Parathyroid adenoma (tissue), 2 donors: ENCODE measurements at regions not wholly inside any gene's neighbourhood (a gene's known extent, or its start where the extent isn't known, plus 50 kb on each side); places are given as distances from the start of the nearest gene placed in this dataset.

Experiments used
- H2AFZ ChIP-seq: fragments of 300-600 bp; sonication (generic); one replicate; pipeline ENCODE4 v1.7.0; 2017; ENCODE audit warnings: antibody characterized with exemption, mild to moderate bottlenecking
- H3K27ac ChIP-seq: fragments of 300-600 bp; sonication (generic); one replicate; pipeline ENCODE4 v1.7.0; 2017
- H3K27me3 ChIP-seq: fragments of 300-600 bp; sonication (generic); one replicate; pipeline ENCODE4 v1.7.0; 2017; ENCODE audit warnings: low read length; ENCODE audit not compliant: control insufficient read depth, insufficient read depth
- H3K36me3 ChIP-seq: fragments of 300-600 bp; sonication (generic); one replicate; pipeline ENCODE4 v1.7.0; 2017; ENCODE audit warnings: low read length; ENCODE audit not compliant: control insufficient read depth, insufficient read depth
- H3K4me1 ChIP-seq: fragments of 300-600 bp; sonication (generic); one replicate; pipeline ENCODE4 v1.7.0; 2017; ENCODE audit warnings: control low read depth
- H3K4me2 ChIP-seq: fragments of 300-600 bp; sonication (generic); one replicate; pipeline ENCODE4 v1.7.0; 2017; ENCODE audit warnings: low read length
- H3K4me3 ChIP-seq: fragments of 300-600 bp; sonication (generic); one replicate; pipeline ENCODE4 v1.7.0; 2017; ENCODE audit warnings: low read depth, low read length
- H3K79me2 ChIP-seq: fragments of 300-600 bp; sonication (generic); one replicate; pipeline ENCODE4 v1.7.0; 2017; ENCODE audit warnings: control low read depth
- H3K9ac ChIP-seq: fragments of 300-600 bp; sonication (generic); one replicate; pipeline ENCODE4 v1.7.0; 2017; ENCODE audit warnings: mild to moderate bottlenecking
- H3K9me3 ChIP-seq: fragments of 300-600 bp; sonication (generic); one replicate; pipeline ENCODE4 v1.7.0; 2017; ENCODE audit warnings: low read length; ENCODE audit not compliant: control insufficient read depth
- TF ChIP-seq, protein P1 (sequence below): fragments of 300-600 bp; sonication (generic); IDR thresholded peaks from one replicate; pipeline ENCODE4 v1.7.0; 2017; ENCODE audit warnings: antibody characterized with exemption, mild to moderate bottlenecking
- donor health status: primary hyperparathyroidism.

DNA sequence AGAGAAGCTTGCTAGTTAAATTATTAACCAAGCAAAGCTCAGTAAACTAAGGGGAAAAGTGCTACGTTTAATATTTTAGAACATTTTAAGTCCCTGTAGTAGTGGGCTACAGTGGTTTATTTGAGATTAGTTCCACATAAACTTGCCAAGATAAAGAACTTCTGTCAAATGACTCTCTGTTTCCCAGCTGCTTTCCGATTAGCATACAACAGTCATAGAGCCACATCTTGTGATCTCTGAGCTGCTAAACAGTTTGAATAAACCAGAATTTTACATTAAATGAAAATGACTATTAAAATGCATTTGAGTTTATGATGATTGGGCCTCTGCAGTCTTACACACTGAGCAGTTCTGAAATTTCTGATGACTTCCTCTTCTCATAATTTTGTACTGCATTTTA, 568.5 kb downstream of the IQCM start:
- no peak overlapping the region for H3K4me3 ChIP-seq
- no peak overlapping the region for H2AFZ ChIP-seq
- no peaks in the 10 kb centered on the region for H3K36me3 ChIP-seq
- H3K4me2 ChIP-seq: no peak overlapping the region
- H3K79me2 ChIP-seq: no peaks in the 10 kb centered on the region
- H3K27ac ChIP-seq: no peak overlapping the region
- H3K9ac ChIP-seq: no peak overlapping the region
- H3K27me3 ChIP-seq: no peaks in the 10 kb centered on the region
- TF ChIP-seq, protein P1, sequence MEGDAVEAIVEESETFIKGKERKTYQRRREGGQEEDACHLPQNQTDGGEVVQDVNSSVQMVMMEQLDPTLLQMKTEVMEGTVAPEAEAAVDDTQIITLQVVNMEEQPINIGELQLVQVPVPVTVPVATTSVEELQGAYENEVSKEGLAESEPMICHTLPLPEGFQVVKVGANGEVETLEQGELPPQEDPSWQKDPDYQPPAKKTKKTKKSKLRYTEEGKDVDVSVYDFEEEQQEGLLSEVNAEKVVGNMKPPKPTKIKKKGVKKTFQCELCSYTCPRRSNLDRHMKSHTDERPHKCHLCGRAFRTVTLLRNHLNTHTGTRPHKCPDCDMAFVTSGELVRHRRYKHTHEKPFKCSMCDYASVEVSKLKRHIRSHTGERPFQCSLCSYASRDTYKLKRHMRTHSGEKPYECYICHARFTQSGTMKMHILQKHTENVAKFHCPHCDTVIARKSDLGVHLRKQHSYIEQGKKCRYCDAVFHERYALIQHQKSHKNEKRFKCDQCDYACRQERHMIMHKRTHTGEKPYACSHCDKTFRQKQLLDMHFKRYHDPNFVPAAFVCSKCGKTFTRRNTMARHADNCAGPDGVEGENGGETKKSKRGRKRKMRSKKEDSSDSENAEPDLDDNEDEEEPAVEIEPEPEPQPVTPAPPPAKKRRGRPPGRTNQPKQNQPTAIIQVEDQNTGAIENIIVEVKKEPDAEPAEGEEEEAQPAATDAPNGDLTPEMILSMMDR: no peak
- H3K9me3 ChIP-seq: no peaks in the 10 kb centered on the region
- no peaks in the 10 kb centered on the region for H3K4me1 ChIP-seq

DNA sequence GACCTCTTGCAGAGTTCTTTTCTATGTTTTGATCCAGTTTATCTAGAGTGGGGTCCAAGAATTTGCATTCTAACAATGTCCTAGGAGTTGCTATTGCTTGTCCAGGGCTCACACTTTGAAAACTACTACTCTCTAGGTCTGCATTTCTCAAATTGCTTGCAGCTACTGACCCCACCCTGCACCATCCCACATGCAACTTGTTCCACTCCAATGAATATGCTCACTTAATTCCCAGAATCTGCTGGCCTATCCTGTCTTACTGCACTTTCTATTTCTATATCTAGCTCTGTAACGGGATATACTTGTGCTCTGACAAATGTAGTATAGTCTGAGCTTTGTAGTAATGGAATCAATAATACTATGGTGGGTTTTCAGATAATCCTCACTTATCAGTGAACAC, 570.3 kb downstream of the IQCM start:
- Histone ChIP-seq H3K27me3 (no peaks in the 10 kb centered on the region), H3K9me3 (no peaks in the 10 kb centered on the region), H3K27ac (no peak overlapping the region), H3K4me3 (no peak overlapping the region), H2AFZ (no peak overlapping the region), H3K79me2 (no peaks in the 10 kb centered on the region), H3K36me3 (no peaks in the 10 kb centered on the region), H3K4me1 (no peaks in the 10 kb centered on the region), H3K9ac (no peak overlapping the region), H3K4me2 (no peak overlapping the region)
- TF ChIP-seq, protein P1: no peak

DNA sequence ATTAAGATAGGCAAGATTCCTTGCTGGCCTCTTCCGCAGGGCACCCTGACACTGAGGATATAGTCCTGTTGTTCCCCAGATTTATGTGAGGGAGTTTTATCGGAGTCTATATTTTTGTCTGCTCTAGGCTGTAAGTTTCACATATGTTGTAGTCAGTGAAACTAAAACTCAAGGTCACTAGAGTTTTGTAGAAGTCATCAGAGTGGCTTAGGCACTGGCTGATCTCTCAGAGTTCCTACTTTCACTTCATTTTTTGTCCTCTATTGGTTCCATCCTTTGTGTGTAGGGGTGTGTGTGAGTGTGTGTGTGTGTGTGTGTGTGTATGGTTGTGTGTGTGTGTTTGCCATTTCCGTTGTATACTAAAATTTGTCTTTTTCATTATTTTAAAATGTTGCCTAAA, 577.5 kb downstream of the IQCM start:
- Histone ChIP-seq H3K9ac (no peak overlapping the region), H3K36me3 (no peaks in the 10 kb centered on the region), H3K4me2 (no peak overlapping the region), H3K4me3 (no peak overlapping the region), H3K79me2 (no peaks in the 10 kb centered on the region), H3K27me3 (no peaks in the 10 kb centered on the region), H3K9me3 (no peaks in the 10 kb centered on the region), H3K4me1 (no peaks in the 10 kb centered on the region), H3K27ac (no peak overlapping the region), H2AFZ (no peak overlapping the region)
- TF ChIP-seq, protein P1: no peak

DNA sequence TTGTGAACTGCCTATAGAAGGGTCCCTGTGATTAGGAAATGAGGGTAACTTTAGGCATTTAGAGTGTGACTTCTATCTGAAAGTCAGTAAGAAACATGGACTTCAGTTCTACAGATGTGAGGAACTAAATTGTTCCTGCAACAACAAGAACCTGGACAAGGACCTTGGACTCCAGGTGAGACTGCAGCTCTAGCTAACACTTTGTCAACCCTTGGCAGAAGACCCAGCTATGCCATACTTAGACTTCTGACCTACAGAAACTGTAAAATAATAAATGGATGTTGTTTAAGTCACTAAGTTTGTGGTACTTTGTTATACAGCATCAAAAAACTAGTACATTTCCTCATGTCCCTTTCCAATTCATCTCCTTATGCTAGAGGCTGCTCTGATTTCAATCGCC, 580.8 kb downstream of the IQCM start:
- no peaks in the 10 kb centered on the region for H3K36me3 ChIP-seq
- H3K79me2 ChIP-seq: no peaks in the 10 kb centered on the region
- no peaks in the 10 kb centered on the region for H3K9me3 ChIP-seq
- no peak overlapping the region for H3K4me3 ChIP-seq
- H3K9ac ChIP-seq: no peak overlapping the region
- H3K27me3 ChIP-seq: no peaks in the 10 kb centered on the region
- H3K4me2 ChIP-seq: no peak overlapping the region
- no peak overlapping the region for H2AFZ ChIP-seq
- TF ChIP-seq, protein P1: no peak
- no peak overlapping the region for H3K27ac ChIP-seq
- H3K4me1 ChIP-seq: no peaks in the 10 kb centered on the region

DNA sequence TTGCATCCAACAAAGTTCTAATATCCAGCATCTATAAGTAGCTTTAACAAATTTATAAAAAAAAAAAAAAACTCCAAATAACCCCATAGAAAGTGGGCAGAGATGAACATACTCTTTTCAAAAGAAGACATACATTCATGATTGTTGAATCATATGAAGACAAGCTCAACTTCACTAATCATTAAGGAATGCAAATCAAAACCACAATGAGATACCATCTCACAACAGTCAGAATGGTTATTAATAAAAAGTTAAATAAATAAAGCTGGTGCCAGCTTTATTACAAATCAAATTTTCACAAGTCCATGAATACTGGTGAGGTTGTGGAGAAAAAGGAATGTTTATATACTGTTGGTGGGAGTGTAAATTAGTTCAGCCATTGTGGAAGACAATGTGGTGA, 592.0 kb downstream of the IQCM start:
- Histone ChIP-seq H3K27ac (no peak overlapping the region), H3K9ac (no peak overlapping the region), H3K4me1 (no peaks in the 10 kb centered on the region), H3K36me3 (no peaks in the 10 kb centered on the region), H3K4me2 (no peak overlapping the region), H3K9me3 (no peaks in the 10 kb centered on the region), H2AFZ (no peak overlapping the region), H3K27me3 (no peaks in the 10 kb centered on the region), H3K79me2 (no peaks in the 10 kb centered on the region), H3K4me3 (no peak overlapping the region)
- TF ChIP-seq, protein P1: no peak
